Esophagus (tissue), 2 donors: ENCODE measurements at regions not wholly inside any gene's neighbourhood (a gene's known extent, or its start where the extent isn't known, plus 50 kb on each side); places are given as distances from the start of the nearest gene placed in this dataset.

ENCODE experiments used
- H3K27ac ChIP-seq, 2 donors: one replicate each; pipeline ENCODE4 v1.5.1; 2013; ENCODE audit warnings: low read depth in 2 of 2, mild to moderate bottlenecking in 2 of 2, inconsistent platforms in 1 of 2, low read length in 1 of 2, moderate library complexity in 1 of 2
- H3K27me3 ChIP-seq, 2 donors: one replicate each; pipeline ENCODE4 v1.6.1; 2013; ENCODE audit warnings: low read length in 2 of 2, control low read depth in 1 of 2, mild to moderate bottlenecking in 1 of 2; ENCODE audit not compliant: insufficient read depth in 2 of 2, control insufficient read depth in 1 of 2
- H3K36me3 ChIP-seq, 2 donors: one replicate each; pipeline ENCODE4 v1.6.1; 2013; ENCODE audit warnings: low read length in 1 of 2; ENCODE audit not compliant: control insufficient read depth in 2 of 2, insufficient read depth in 2 of 2
- H3K4me1 ChIP-seq, 2 donors: one replicate each; pipeline ENCODE4 v1.6.1; 2013; ENCODE audit warnings: low read length in 1 of 2; ENCODE audit not compliant: control insufficient read depth in 2 of 2, insufficient read depth in 2 of 2
- H3K4me3 ChIP-seq, 2 donors: one replicate each; pipeline ENCODE4 v1.5.1; 2013; ENCODE audit warnings: low read length in 2 of 2, mild to moderate bottlenecking in 2 of 2, low read depth in 1 of 2, moderate library complexity in 1 of 2
- H3K9me3 ChIP-seq, 2 donors: one replicate each; pipeline ENCODE4 v1.6.1; 2013; ENCODE audit warnings: mild to moderate bottlenecking in 2 of 2, low read depth in 1 of 2, low read length in 1 of 2, moderate library complexity in 1 of 2; ENCODE audit not compliant: control insufficient read depth in 2 of 2, insufficient read depth in 1 of 2
- WGBS, 2 donors: extraction: QIAGEN DNeasy Blood & Tissue Kit; methylation state at CpG; one replicate each; pipeline ENCODE4 v1.1.7; 2013; 5-methylcytosine and 5-hydroxymethylcytosine counted together
- donor health status: healthy with polysubstance abuse.
- donor health status: Bipolar disorder and iron deficiency.

- Histone ChIP-seq H3K9me3 (no peaks in the 10 kb centered on the region), H3K4me1 (no peaks in the 10 kb centered on the region), H3K27me3 (no peaks in the 10 kb centered on the region), H3K36me3 (no peaks in the 10 kb centered on the region), H3K27ac (no peak overlapping the region), H3K4me3 (no peak overlapping the region)
Measured at GRCh38 chr7:15862781-15863165, 176.3 kb upstream of the MEOX2 start.

GRCh38 chr7:15862016-15862780, 175.7 kb upstream of the MEOX2 start:
- Histone ChIP-seq H3K27ac (no peak overlapping the region), H3K27me3 (no peaks in the 10 kb centered on the region), H3K4me1 (no peaks in the 10 kb centered on the region), H3K36me3 (no peaks in the 10 kb centered on the region), H3K4me3 (no peak overlapping the region), H3K9me3 (no peaks in the 10 kb centered on the region)
- 29 to 51% methylated on average over 4 of the region's 4 CpGs for WGBS, 2 donors

GRCh38 chr7:15860264-15860949, 173.9 kb upstream of the MEOX2 start:
- no peak overlapping the region for H3K4me3 ChIP-seq
- H3K27ac ChIP-seq: no peak overlapping the region
- no peaks in the 10 kb centered on the region for H3K36me3 ChIP-seq
- 66 to 75% methylated on average over 1 of the region's 1 CpG for WGBS, 2 donors
- H3K9me3 ChIP-seq: no peaks in the 10 kb centered on the region
- H3K4me1 ChIP-seq: no peaks in the 10 kb centered on the region
- H3K27me3 ChIP-seq: no peaks in the 10 kb centered on the region

DNA sequence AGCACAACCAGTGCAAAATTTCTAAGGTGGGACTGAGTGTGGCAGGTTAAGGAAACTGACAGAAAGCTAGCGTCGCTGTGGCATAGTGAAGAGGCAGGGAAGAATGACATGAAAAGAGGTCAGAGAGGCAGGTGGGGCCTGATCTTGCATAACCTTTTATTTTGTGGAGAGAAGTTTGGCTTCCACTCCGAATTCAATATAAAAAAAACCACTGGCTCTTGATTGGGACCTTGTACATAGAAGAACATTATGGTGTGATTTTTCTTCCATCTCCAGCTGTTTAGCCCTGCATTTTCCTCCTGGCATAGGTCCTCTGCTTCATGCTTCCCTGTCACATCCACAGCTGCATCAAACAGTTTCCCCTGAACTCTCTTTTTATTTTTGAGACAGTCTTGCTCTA, 170.5 kb upstream of the MEOX2 start:
- H3K36me3 ChIP-seq: no peaks in the 10 kb centered on the region
- no peaks in the 10 kb centered on the region for H3K4me1 ChIP-seq
- H3K4me3 ChIP-seq: no peak overlapping the region
- H3K27me3 ChIP-seq: no peaks in the 10 kb centered on the region
- no peak overlapping the region for H3K27ac ChIP-seq
- H3K9me3 ChIP-seq: no peaks in the 10 kb centered on the region
- 86 to 92% methylated on average over 3 of the region's 3 CpGs for WGBS, 2 donors

GRCh38 chr7:15856311-15856710, 169.8 kb upstream of the MEOX2 start:
- H3K9me3 ChIP-seq: no peaks in the 10 kb centered on the region
- no peak overlapping the region for H3K4me3 ChIP-seq
- no peak overlapping the region for H3K27ac ChIP-seq
- H3K36me3 ChIP-seq: no peaks in the 10 kb centered on the region
- no peaks in the 10 kb centered on the region for H3K27me3 ChIP-seq
- no peaks in the 10 kb centered on the region for H3K4me1 ChIP-seq

DNA sequence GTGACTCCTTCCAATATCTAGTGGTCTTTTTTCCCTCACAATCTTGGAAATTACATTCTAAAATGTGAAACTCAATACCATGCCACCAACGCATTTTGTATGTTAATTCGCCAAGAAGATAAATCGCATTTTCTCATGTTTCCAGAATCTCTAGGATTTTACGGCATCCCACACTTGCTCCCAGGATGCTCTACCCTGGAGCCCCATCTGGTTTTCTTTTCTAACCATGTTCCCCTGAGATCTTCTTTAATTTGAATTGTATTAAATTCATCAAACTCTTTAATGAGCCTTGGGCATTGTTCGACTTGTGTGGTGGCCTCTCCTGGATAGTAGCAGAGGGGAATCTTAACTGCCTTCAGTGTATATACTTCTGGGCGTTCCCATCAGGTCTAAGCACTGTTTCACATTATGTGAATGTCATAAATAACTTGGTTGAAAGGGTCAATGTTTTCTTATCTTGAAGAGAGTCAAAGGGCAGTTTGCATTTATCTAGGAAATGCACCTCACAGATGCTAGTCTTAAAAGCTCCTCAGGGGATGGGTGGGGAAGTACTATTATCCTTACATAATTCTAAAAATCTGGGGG, 169.1 kb upstream of the MEOX2 start:
- H3K27me3 ChIP-seq: no peaks in the 10 kb centered on the region
- no peak overlapping the region for H3K27ac ChIP-seq
- 82 to 87% methylated on average over 6 of the region's 6 CpGs for WGBS, 2 donors
- no peaks in the 10 kb centered on the region for H3K9me3 ChIP-seq
- H3K4me3 ChIP-seq: no peak overlapping the region
- H3K36me3 ChIP-seq: no peaks in the 10 kb centered on the region
- H3K4me1 ChIP-seq: no peaks in the 10 kb centered on the region

DNA sequence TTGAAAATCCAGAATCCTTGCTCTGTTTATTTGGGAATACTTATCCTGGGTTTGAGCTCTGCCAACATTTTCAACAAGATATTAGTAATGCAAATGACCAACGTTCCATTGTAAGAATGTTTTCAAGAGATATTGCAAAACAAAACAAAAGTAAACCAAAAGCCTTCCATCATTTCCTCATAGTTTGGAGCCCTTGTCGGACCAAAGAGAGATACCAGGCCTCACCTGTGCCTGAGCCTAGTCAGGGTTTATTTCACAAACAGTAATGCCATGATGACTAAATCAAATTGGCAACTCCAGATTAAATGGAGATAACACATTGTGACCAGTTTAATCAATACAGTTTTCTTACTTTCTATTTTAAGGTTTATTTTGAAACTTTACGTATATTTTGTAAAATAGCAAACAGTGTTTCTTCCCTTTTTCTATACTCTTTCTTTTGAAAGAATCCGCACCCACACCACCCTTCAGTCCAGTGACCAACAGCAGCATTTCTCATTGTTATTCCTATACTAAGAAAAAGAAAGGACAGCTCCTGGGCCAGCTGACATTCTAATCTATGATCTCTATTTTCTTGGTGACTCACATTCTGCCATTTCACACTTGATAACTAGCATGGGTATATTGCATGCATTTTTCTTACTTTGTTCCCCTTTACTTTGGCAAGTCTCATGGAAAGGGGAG, 168.5 kb upstream of the MEOX2 start:
- Histone ChIP-seq H3K4me1 (no peaks in the 10 kb centered on the region), H3K27ac (no peak overlapping the region), H3K36me3 (no peaks in the 10 kb centered on the region), H3K27me3 (no peaks in the 10 kb centered on the region), H3K4me3 (no peak overlapping the region), H3K9me3 (no peaks in the 10 kb centered on the region)
- 76% methylated on average over 4 of the region's 4 CpGs for WGBS, 2 donors

DNA sequence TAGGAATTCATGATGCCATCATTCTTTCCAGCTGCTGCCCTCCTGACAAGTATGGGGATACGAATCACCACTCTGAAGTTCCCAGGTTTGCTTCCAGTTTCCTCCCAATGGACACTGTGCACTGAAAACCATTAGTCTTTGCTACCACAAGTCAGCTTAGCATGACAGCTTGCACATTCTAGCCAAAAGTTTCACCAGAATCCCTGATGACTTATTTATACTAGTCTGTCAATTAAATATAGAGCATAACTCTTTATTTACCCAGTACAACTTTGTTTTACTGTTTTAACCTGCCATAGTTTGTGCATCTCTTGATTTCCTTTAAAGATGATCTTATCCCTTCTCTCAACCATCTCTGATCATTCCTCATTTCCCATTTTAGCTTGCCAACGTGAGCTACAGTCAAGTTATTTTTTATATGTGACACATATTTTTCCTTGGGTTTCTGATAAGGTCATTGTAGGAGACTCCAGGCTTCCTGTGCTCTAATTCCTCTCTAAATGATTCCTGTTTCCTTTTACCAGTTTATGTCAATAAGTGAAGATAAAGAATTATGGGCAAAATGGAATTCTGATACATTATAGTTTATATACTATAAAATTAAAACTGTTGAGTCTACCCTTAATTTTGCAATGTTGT, 167.5 kb upstream of the MEOX2 start:
- H3K27ac ChIP-seq: no peak overlapping the region
- no peaks in the 10 kb centered on the region for H3K27me3 ChIP-seq
- no peak overlapping the region for H3K4me3 ChIP-seq
- H3K36me3 ChIP-seq: no peaks in the 10 kb centered on the region
- H3K9me3 ChIP-seq: no peaks in the 10 kb centered on the region
- no peaks in the 10 kb centered on the region for H3K4me1 ChIP-seq
- 42 to 48% methylated on average over 2 of the region's 2 CpGs for WGBS, 2 donors

DNA sequence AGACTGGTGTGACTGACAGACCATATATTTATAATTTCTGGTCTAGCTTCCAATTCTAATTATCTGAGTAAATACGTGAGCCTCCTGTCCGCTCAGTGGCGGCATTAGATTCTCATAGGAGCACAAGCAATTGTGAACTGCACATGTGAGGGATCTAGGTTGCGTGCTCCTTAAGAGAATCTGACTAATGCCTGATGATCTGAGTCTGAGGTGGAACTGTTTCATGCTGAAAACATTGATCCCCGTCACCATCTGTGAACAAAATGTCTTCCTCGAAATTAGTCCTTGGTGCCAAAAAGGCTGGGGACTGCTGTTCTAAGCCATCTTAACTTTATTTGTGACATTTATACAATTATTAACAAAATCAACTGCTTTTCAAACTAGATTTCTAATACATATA, 164.7 kb upstream of the MEOX2 start:
- H3K27ac ChIP-seq: no peak overlapping the region
- no peaks in the 10 kb centered on the region for H3K36me3 ChIP-seq
- 69 to 89% methylated on average over 6 of the region's 6 CpGs for WGBS, 2 donors
- H3K4me3 ChIP-seq: no peak overlapping the region
- no peaks in the 10 kb centered on the region for H3K4me1 ChIP-seq
- no peaks in the 10 kb centered on the region for H3K9me3 ChIP-seq
- no peaks in the 10 kb centered on the region for H3K27me3 ChIP-seq
